Hepatocyte (in vitro differentiated cells): ENCODE measurements at regions not wholly inside any gene's neighbourhood (a gene's known extent, or its start where the extent isn't known, plus 50 kb on each side); places are given as distances from the start of the nearest gene placed in this dataset.

Experiments
- DNase-seq: peaks from one replicate; pipeline ENCODE4 v3.0.0-alpha.2; 2016; ENCODE audit warnings: low spot score
- H2AFZ ChIP-seq: fragments of 200-600 bp; sonication (generic); 2 replicates; pipeline ENCODE4 v1.6.0; 2016; ENCODE audit warnings: antibody characterized with exemption, mild to moderate bottlenecking
- H3K27ac ChIP-seq: fragments of 200-600 bp; sonication (generic); 2 replicates; pipeline ENCODE4 v1.5.1; 2016; ENCODE audit warnings: mild to moderate bottlenecking
- H3K27me3 ChIP-seq: fragments of 200-600 bp; sonication (generic); 2 replicates; pipeline ENCODE4 v1.6.1; 2016
- H3K36me3 ChIP-seq: fragments of 200-600 bp; sonication (generic); replicated peaks from 2 replicates; pipeline ENCODE4 v1.5.1; 2016; ENCODE audit warnings: low read depth; ENCODE audit not compliant: insufficient read depth
- H3K4me1 ChIP-seq: fragments of 200-600 bp; sonication (generic); 2 replicates; pipeline ENCODE4 v1.5.1; 2016; ENCODE audit warnings: mild to moderate bottlenecking, moderate library complexity; ENCODE audit not compliant: insufficient read depth
- H3K4me2 ChIP-seq: fragments of 200-600 bp; sonication (generic); 2 replicates; pipeline ENCODE4 v1.6.0; 2016
- H3K4me3 ChIP-seq: fragments of 200-600 bp; sonication (generic); 2 replicates; pipeline ENCODE4 v1.5.1; 2016; ENCODE audit warnings: mild to moderate bottlenecking
- H3K79me2 ChIP-seq: fragments of 200-600 bp; sonication (generic); 2 replicates; pipeline ENCODE4 v1.6.0; 2017; ENCODE audit warnings: mild to moderate bottlenecking
- H3K9me2 ChIP-seq: fragments of 200-600 bp; sonication (generic); replicated peaks from 2 replicates; pipeline ENCODE4 v1.6.0; 2017; ENCODE audit warnings: mild to moderate bottlenecking; ENCODE audit not compliant: insufficient read depth
- H3K9me3 ChIP-seq: fragments of 200-600 bp; sonication (generic); 2 replicates; pipeline ENCODE4 v1.5.1; 2016; ENCODE audit warnings: low read depth, mild to moderate bottlenecking
- H4K20me1 ChIP-seq: fragments of 200-600 bp; sonication (generic); 2 replicates; pipeline ENCODE4 v1.6.0; 2016; ENCODE audit warnings: mild to moderate bottlenecking; ENCODE audit not compliant: insufficient read depth, poor library complexity, severe bottlenecking
- EZH2 ChIP-seq: fragments of 200-600 bp; sonication (generic); IDR thresholded peaks from 2 replicates; pipeline ENCODE4 v1.6.1; 2016; ENCODE audit warnings: antibody characterized with exemption, mild to moderate bottlenecking, borderline replicate concordance
- EZH2phosphoT487 ChIP-seq: fragments of 200-600 bp; sonication (generic); IDR thresholded peaks from one replicate; pipeline ENCODE4 v1.6.1; 2018; ENCODE audit warnings: antibody characterized with exemption, mild to moderate bottlenecking, low read depth, moderate library complexity; ENCODE audit not compliant: unreplicated experiment, severe bottlenecking
- WGBS: methylation state at CpG from one replicate; pipeline ENCODE4 v1.1.6; 2016; ENCODE audit warnings: low lambda C conversion rate; ENCODE audit errors: missing lambda C conversion rate; 5-methylcytosine and 5-hydroxymethylcytosine counted together
- TF ChIP-seq, protein P1 (sequence below): fragments of 200-600 bp; sonication (generic); IDR thresholded peaks from 2 replicates; pipeline ENCODE4 v1.5.1; 2016; ENCODE audit warnings: antibody characterized with exemption, mild to moderate bottlenecking; ENCODE audit not compliant: poor library complexity

GRCh38 chr11:41532413-41532812, 73.0 kb upstream of the LRRC4C start:
- TF ChIP-seq EZH2 (no peak), EZH2phosphoT487 (no peak)
- TF ChIP-seq, protein P1, sequence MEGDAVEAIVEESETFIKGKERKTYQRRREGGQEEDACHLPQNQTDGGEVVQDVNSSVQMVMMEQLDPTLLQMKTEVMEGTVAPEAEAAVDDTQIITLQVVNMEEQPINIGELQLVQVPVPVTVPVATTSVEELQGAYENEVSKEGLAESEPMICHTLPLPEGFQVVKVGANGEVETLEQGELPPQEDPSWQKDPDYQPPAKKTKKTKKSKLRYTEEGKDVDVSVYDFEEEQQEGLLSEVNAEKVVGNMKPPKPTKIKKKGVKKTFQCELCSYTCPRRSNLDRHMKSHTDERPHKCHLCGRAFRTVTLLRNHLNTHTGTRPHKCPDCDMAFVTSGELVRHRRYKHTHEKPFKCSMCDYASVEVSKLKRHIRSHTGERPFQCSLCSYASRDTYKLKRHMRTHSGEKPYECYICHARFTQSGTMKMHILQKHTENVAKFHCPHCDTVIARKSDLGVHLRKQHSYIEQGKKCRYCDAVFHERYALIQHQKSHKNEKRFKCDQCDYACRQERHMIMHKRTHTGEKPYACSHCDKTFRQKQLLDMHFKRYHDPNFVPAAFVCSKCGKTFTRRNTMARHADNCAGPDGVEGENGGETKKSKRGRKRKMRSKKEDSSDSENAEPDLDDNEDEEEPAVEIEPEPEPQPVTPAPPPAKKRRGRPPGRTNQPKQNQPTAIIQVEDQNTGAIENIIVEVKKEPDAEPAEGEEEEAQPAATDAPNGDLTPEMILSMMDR: no peak
- 90% methylated on average over 7 of the region's 7 CpGs for WGBS
- Histone ChIP-seq H3K9me3 (no peaks in the 10 kb centered on the region), H3K36me3 (no peaks in the 10 kb centered on the region), H3K9me2 (no peaks in the 10 kb centered on the region), H3K4me2 (no peak overlapping the region), H3K27me3 (no peaks in the 10 kb centered on the region), H3K4me3 (no peak overlapping the region), H3K4me1 (no peaks in the 10 kb centered on the region), H2AFZ (no peak overlapping the region), H3K27ac (no peak overlapping the region), H3K79me2 (no peaks in the 10 kb centered on the region), H4K20me1 (no peaks in the 10 kb centered on the region)
- no peak for DNase-seq

- H3K79me2 ChIP-seq: no peaks in the 10 kb centered on the region
- no peak overlapping the region for H2AFZ ChIP-seq
- H3K27ac ChIP-seq: no peak overlapping the region
- WGBS: 54% methylated on average over 1 of the region's 1 CpG
- no peaks in the 10 kb centered on the region for H3K36me3 ChIP-seq
- no peaks in the 10 kb centered on the region for H3K9me2 ChIP-seq
- H3K4me1 ChIP-seq: no peaks in the 10 kb centered on the region
- TF ChIP-seq EZH2phosphoT487: no peak
- TF ChIP-seq EZH2: no peak
- TF ChIP-seq, protein P1: no peak
- H3K9me3 ChIP-seq: no peaks in the 10 kb centered on the region
- H3K27me3 ChIP-seq: no peaks in the 10 kb centered on the region
- no peaks in the 10 kb centered on the region for H4K20me1 ChIP-seq
- no peak for DNase-seq
- H3K4me3 ChIP-seq: no peak overlapping the region
- H3K4me2 ChIP-seq: no peak overlapping the region
These were observed 74.3 kb upstream of the LRRC4C start for GRCh38 chr11:41533761-41534160.

DNA sequence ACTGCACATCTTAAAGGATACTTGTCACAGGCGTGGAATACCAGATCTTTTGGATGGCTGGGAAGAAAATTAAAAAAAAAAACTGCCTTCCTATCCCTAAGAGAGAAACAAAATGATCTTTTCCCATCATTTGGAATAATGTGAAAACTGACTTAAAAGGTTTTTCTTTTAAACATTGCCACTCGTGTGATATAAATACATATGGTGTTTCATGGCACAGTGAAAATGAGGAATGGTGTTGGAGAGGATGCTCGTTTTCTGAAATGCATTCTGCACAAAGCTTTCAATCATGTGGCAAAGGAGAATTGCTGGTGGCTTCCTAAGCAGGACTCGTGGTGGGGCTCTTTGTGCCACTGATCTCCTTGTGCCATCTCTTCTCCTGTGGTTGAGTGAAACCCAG, 74.9 kb upstream of the LRRC4C start:
- TF ChIP-seq, protein P1: no peak
- TF ChIP-seq EZH2 (no peak), EZH2phosphoT487 (no peak)

GRCh38 chr11:41534861-41535260, 75.4 kb upstream of the LRRC4C start:
- Histone ChIP-seq H3K4me3 (no peak overlapping the region), H3K27ac (no peak overlapping the region), H3K9me2 (no peaks in the 10 kb centered on the region), H4K20me1 (no peaks in the 10 kb centered on the region), H3K9me3 (no peaks in the 10 kb centered on the region), H3K4me1 (no peaks in the 10 kb centered on the region), H3K79me2 (no peaks in the 10 kb centered on the region), H3K27me3 (no peaks in the 10 kb centered on the region), H3K4me2 (no peak overlapping the region), H2AFZ (no peak overlapping the region), H3K36me3 (no peaks in the 10 kb centered on the region)
- TF ChIP-seq EZH2: no peak
- TF ChIP-seq, protein P1: no peak
- TF ChIP-seq EZH2phosphoT487: no peak
- WGBS: 78% methylated on average over 2 of the region's 2 CpGs
- DNase-seq: no peak

More for the DNA sequence above, 74.9 kb upstream of the LRRC4C start:
- Histone ChIP-seq H2AFZ (no peak overlapping the region), H3K36me3 (no peaks in the 10 kb centered on the region), H3K9me3 (no peaks in the 10 kb centered on the region), H3K27ac (no peak overlapping the region), H3K9me2 (no peaks in the 10 kb centered on the region), H3K4me1 (no peaks in the 10 kb centered on the region), H3K79me2 (no peaks in the 10 kb centered on the region), H4K20me1 (no peaks in the 10 kb centered on the region), H3K4me2 (no peak overlapping the region), H3K4me3 (no peak overlapping the region), H3K27me3 (no peaks in the 10 kb centered on the region)
- DNase-seq: no peak
- 69% methylated on average over 4 of the region's 4 CpGs for WGBS
